K562 (cell line): ENCODE measurements at regions not wholly inside any gene's neighbourhood (a gene's known extent, or its start where the extent isn't known, plus 50 kb on each side); places are given as distances from the start of the nearest gene placed in this dataset.

Experiments
- CBFB ChIP-seq: sonication (generic); formaldehyde crosslinking; IDR thresholded peaks from 2 replicates; pipeline ENCODE4 v1.4.0; 2020; ENCODE audit warnings: mild to moderate bottlenecking, missing genetic modification reagents
- CHD2 ChIP-seq: IDR thresholded peaks from 2 replicates; pipeline ENCODE4 v1.6.1; 2011; ENCODE audit warnings: low read depth, low read length
- DMBX1 ChIP-seq: fragments of 250-450 bp; sonication (Bioruptor Pico); IDR thresholded peaks from 2 replicates; pipeline ENCODE4 v1.8.0; 2022; ENCODE audit warnings: inconsistent platforms, mild to moderate bottlenecking, moderate library complexity, borderline replicate concordance
- EGR1 ChIP-seq: fragments of 450-650 bp; conservative IDR thresholded peaks from 2 replicates; pipeline ENCODE4 v1.6.1; 2017; ENCODE audit warnings: mild to moderate bottlenecking
- HCFC1 ChIP-seq: IDR thresholded peaks from 2 replicates; pipeline ENCODE4 v1.6.1; 2012; ENCODE audit warnings: low read depth, low read length, improper control_type of control experiment
- IRF2 ChIP-seq: sonication (generic); formaldehyde crosslinking; IDR thresholded peaks from 2 replicates; pipeline ENCODE4 v1.8.1; 2022; ENCODE audit warnings: mild to moderate bottlenecking, missing genetic modification reagents
- KAT2B ChIP-seq: IDR thresholded peaks from one replicate; pipeline ENCODE4 v1.6.1; 2012; ENCODE audit warnings: low read depth, mild to moderate bottlenecking, control low read depth, inconsistent platforms, low read length, moderate library complexity
- LCOR ChIP-seq: sonication (generic); formaldehyde crosslinking; IDR thresholded peaks from 2 replicates; pipeline ENCODE4 v1.8.0; 2022; ENCODE audit warnings: mild to moderate bottlenecking, missing genetic modification reagents
- MAFG ChIP-seq: fragments of 450-650 bp; conservative IDR thresholded peaks from 2 replicates; pipeline ENCODE4 v1.6.1; 2016; ENCODE audit warnings: missing genetic modification characterization, missing compliant biosample characterization
- MTF1 ChIP-seq: fragments of 250-450 bp; sonication (Bioruptor Pico); IDR thresholded peaks from 2 replicates; pipeline ENCODE4 v1.9.0; 2021; ENCODE audit warnings: moderate library complexity, mild to moderate bottlenecking, inconsistent platforms, borderline replicate concordance
- MXI1 ChIP-seq: IDR thresholded peaks from 2 replicates; pipeline ENCODE4 v1.6.1; 2011; ENCODE audit warnings: low read depth, mild to moderate bottlenecking, improper control_type of control experiment, low read length
- NR1H2 ChIP-seq: sonication (generic); formaldehyde crosslinking; IDR thresholded peaks from 2 replicates; pipeline ENCODE4 v1.4.0; 2020; ENCODE audit warnings: mild to moderate bottlenecking, missing genetic modification reagents
- PHF8 ChIP-seq: fragments of 200-600 bp; sonication (generic); IDR thresholded peaks from 2 replicates; pipeline ENCODE4 v1.6.1; 2012; ENCODE audit warnings: mixed run types, mild to moderate bottlenecking, inconsistent platforms, low read length, moderate library complexity, borderline replicate concordance
- RAD51 ChIP-seq: fragments of 450-650 bp; IDR thresholded peaks from 2 replicates; pipeline ENCODE4 v1.7.1; 2016; ENCODE audit warnings: low read depth, mild to moderate bottlenecking, borderline replicate concordance
- RFX1 ChIP-seq: fragments of 450-650 bp; IDR thresholded peaks from 2 replicates; pipeline ENCODE4 v1.6.1; 2016; ENCODE audit warnings: mild to moderate bottlenecking, moderate library complexity
- SIX5 ChIP-seq, 2 experiments: IDR thresholded peaks; 2 replicates each; pipeline ENCODE4 v1.6.1; 2011; ENCODE audit warnings: low read length in 2 of 2, borderline replicate concordance in 1 of 2, low read depth in 1 of 2, mild to moderate bottlenecking in 1 of 2, moderate library complexity in 1 of 2; ENCODE audit not compliant: insufficient read depth in 1 of 2
- SMAD1 ChIP-seq: fragments of 150-350 bp; IDR thresholded peaks from 2 replicates; pipeline ENCODE4 v1.6.1; 2014; ENCODE audit warnings: low read length, low read depth; ENCODE audit not compliant: partially characterized antibody
- SMARCA4 ChIP-seq: fragments of 450-650 bp; IDR thresholded peaks from 2 replicates; pipeline ENCODE4 v1.6.1; 2016
- ZNF224 ChIP-seq: sonication (generic); formaldehyde crosslinking; IDR thresholded peaks from 2 replicates; pipeline ENCODE4 v1.8.0; 2022; ENCODE audit warnings: mild to moderate bottlenecking, missing genetic modification reagents
- ZNF232 ChIP-seq: sonication (generic); formaldehyde crosslinking; IDR thresholded peaks from 2 replicates; pipeline ENCODE4 v1.8.0; 2022; ENCODE audit warnings: mild to moderate bottlenecking, missing genetic modification reagents
- ZNF282 ChIP-seq: sonication (generic); formaldehyde crosslinking; IDR thresholded peaks from 2 replicates; pipeline ENCODE4 v1.8.1; 2023; ENCODE audit warnings: missing genetic modification reagents
- TF ChIP-seq, protein P1 (sequence below): sonication (generic); formaldehyde crosslinking; IDR thresholded peaks from 2 replicates; pipeline ENCODE4 v1.5.0; 2020; ENCODE audit warnings: missing genetic modification reagents
- TF ChIP-seq, protein P2 (sequence below): IDR thresholded peaks from 2 replicates; pipeline ENCODE4 v1.6.1; 2011; ENCODE audit warnings: borderline replicate concordance, low read depth, mild to moderate bottlenecking, moderate library complexity, low read length; ENCODE audit not compliant: insufficient read depth, poor library complexity, severe bottlenecking
- TF ChIP-seq, protein P3 (sequence below): sonication (generic); formaldehyde crosslinking; IDR thresholded peaks from 2 replicates; pipeline ENCODE4 v1.4.0; 2020; ENCODE audit warnings: mild to moderate bottlenecking, missing genetic modification reagents

DNA sequence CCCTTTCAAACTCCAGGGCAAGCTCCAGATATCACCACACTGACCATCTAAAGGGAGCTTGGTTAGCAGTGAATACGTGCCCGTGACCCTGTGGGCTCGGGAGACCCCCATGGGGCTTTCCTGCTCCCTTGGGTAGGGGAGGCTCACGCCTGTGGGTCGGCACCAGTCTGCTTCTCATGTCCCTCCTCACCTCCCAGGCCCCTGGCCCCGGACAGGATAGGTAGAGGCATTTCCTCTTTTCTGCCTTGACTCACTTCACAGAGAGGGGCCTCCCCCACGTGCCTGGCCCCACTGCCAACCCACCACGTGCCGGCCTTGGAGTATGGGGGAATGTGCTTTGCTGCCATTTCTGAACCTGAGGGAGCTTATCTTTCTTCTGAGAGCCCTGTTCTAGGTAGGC lies 131.3 kb upstream of the FAM20C start (continued):
- TF ChIP-seq, protein P1, sequence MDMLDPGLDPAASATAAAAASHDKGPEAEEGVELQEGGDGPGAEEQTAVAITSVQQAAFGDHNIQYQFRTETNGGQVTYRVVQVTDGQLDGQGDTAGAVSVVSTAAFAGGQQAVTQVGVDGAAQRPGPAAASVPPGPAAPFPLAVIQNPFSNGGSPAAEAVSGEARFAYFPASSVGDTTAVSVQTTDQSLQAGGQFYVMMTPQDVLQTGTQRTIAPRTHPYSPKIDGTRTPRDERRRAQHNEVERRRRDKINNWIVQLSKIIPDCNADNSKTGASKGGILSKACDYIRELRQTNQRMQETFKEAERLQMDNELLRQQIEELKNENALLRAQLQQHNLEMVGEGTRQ, result no peak
- no peak for TF ChIP-seq DMBX1 (CRISPR knock-in tag)
- no peak for TF ChIP-seq EGR1
- TF ChIP-seq, protein P2, sequence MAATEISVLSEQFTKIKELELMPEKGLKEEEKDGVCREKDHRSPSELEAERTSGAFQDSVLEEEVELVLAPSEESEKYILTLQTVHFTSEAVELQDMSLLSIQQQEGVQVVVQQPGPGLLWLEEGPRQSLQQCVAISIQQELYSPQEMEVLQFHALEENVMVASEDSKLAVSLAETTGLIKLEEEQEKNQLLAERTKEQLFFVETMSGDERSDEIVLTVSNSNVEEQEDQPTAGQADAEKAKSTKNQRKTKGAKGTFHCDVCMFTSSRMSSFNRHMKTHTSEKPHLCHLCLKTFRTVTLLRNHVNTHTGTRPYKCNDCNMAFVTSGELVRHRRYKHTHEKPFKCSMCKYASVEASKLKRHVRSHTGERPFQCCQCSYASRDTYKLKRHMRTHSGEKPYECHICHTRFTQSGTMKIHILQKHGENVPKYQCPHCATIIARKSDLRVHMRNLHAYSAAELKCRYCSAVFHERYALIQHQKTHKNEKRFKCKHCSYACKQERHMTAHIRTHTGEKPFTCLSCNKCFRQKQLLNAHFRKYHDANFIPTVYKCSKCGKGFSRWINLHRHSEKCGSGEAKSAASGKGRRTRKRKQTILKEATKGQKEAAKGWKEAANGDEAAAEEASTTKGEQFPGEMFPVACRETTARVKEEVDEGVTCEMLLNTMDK, result no peak
- TF ChIP-seq LCOR (CRISPR knock-in tag), result no peak
- TF ChIP-seq ZNF282 (CRISPR knock-in tag), result 0 out of 2 replicates have a peak, but pooled peaks have one; percentile 70
- no peak for TF ChIP-seq MTF1 (CRISPR knock-in tag)
- no peak for TF ChIP-seq MAFG (tag)
- TF ChIP-seq RFX1, result no peak
- peak; percentile 90 for TF ChIP-seq ZNF232 (CRISPR knock-in tag)
- TF ChIP-seq, protein P3, sequence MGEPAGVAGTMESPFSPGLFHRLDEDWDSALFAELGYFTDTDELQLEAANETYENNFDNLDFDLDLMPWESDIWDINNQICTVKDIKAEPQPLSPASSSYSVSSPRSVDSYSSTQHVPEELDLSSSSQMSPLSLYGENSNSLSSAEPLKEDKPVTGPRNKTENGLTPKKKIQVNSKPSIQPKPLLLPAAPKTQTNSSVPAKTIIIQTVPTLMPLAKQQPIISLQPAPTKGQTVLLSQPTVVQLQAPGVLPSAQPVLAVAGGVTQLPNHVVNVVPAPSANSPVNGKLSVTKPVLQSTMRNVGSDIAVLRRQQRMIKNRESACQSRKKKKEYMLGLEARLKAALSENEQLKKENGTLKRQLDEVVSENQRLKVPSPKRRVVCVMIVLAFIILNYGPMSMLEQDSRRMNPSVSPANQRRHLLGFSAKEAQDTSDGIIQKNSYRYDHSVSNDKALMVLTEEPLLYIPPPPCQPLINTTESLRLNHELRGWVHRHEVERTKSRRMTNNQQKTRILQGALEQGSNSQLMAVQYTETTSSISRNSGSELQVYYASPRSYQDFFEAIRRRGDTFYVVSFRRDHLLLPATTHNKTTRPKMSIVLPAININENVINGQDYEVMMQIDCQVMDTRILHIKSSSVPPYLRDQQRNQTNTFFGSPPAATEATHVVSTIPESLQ (CRISPR knock-in tag), result no peak
- no peak for TF ChIP-seq RAD51
- 0 out of 2 replicates have a peak, but pooled peaks have one; percentile 65 for TF ChIP-seq ZNF224
- TF ChIP-seq HCFC1, result no peak
- 0 out of 2 replicates have a peak, but pooled peaks have one; percentile 22 for TF ChIP-seq IRF2
- TF ChIP-seq MXI1, result no peak
- no peak for TF ChIP-seq CHD2
- TF ChIP-seq SIX5 (IDR thresholded peaks at IDR 0.05; ENCODE audit: borderline replicate concordance in 1 of 2, insufficient read depth in 1 of 2, low read depth in 1 of 2, low read length in 2 of 2), result no peak
- TF ChIP-seq PHF8, result no peak
- TF ChIP-seq SMAD1, result no peak
- TF ChIP-seq CBFB (CRISPR knock-in tag), result no peak
- no peak for TF ChIP-seq SMARCA4
- no peak for TF ChIP-seq KAT2B
- no peak for TF ChIP-seq NR1H2 (CRISPR knock-in tag)
